ENCODE measurements at regions not wholly inside any gene's neighbourhood (a gene's known extent, or its start where the extent isn't known, plus 50 kb on each side); places are given as distances from the start of the nearest gene placed in this dataset.

GRCh38 chr9:79977510-79978197 is 405.9 kb downstream of the TLE4 start:
- Histone ChIP-seq H3K4me2 (ENCODE audit: low read depth, low read length, poor library complexity, severe bottlenecking) (no peak overlapping the region), H2AFZ (ENCODE audit: low read length) (no peak overlapping the region), H3K27me3 (ENCODE audit: insufficient read depth, low read length, poor library complexity, severe bottlenecking) (no peaks in the 10 kb centered on the region), H3K4me1 (ENCODE audit: insufficient read depth, low read length, poor library complexity, severe bottlenecking) (no peaks in the 10 kb centered on the region), H3K9me3 (ENCODE audit: insufficient read depth, low read depth, low read length) (0 out of 2 replicates have a peak, but pooled peaks cover 3% of the 10 kb centered on the region), H3K79me2 (ENCODE audit: insufficient read depth, low read length) (no peaks in the 10 kb centered on the region), H4K20me1 (ENCODE audit: insufficient read depth, low read length, poor library complexity, severe bottlenecking) (no peaks in the 10 kb centered on the region), H3K36me3 (ENCODE audit: insufficient read depth, low read length) (no peaks in the 10 kb centered on the region), H3F3A (ENCODE audit: low read depth) (no peaks in the 10 kb centered on the region), H3K9ac (ENCODE audit: low read depth, low read length, poor library complexity, severe bottlenecking) (no peak overlapping the region), H3K4me3 (ENCODE audit: low read length, poor library complexity, severe bottlenecking) (no peak overlapping the region), H3K9me2 (replicated peaks; ENCODE audit: low read depth, low read length) (no peaks in the 10 kb centered on the region)
- TF ChIP-seq, protein P1, sequence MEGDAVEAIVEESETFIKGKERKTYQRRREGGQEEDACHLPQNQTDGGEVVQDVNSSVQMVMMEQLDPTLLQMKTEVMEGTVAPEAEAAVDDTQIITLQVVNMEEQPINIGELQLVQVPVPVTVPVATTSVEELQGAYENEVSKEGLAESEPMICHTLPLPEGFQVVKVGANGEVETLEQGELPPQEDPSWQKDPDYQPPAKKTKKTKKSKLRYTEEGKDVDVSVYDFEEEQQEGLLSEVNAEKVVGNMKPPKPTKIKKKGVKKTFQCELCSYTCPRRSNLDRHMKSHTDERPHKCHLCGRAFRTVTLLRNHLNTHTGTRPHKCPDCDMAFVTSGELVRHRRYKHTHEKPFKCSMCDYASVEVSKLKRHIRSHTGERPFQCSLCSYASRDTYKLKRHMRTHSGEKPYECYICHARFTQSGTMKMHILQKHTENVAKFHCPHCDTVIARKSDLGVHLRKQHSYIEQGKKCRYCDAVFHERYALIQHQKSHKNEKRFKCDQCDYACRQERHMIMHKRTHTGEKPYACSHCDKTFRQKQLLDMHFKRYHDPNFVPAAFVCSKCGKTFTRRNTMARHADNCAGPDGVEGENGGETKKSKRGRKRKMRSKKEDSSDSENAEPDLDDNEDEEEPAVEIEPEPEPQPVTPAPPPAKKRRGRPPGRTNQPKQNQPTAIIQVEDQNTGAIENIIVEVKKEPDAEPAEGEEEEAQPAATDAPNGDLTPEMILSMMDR (conservative IDR thresholded peaks at IDR 0.05; ENCODE audit: low read length) = no peak
- no peak for TF ChIP-seq EZH2phosphoT487 (IDR thresholded peaks at IDR 0.05; ENCODE audit: borderline replicate concordance)

DNA sequence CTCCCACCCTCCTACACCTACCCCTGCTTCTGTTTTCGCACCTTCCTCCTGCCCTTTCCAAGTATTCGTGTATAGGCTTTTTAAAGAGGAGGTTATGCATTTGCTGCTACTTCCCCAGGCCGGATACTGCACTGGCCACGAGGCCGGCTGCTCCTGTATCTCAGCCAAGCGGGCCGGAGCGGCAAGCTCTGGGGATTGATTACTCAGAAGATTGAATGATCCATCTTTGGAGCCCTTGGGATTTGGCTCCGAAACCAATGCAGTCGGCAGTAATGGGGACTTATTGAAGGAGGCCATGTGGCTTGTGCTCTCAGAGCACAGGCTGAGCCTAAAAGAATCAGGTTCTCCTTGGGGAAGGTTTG is 405.3 kb downstream of the TLE4 start:
- no peaks in the 10 kb centered on the region for H3F3A ChIP-seq (ENCODE audit: low read depth)
- no peaks in the 10 kb centered on the region for H3K27me3 ChIP-seq (ENCODE audit: insufficient read depth, low read length, poor library complexity, severe bottlenecking)
- H3K4me1 ChIP-seq (ENCODE audit: insufficient read depth, low read length, poor library complexity, severe bottlenecking) = no peaks in the 10 kb centered on the region
- H3K9me3 ChIP-seq (ENCODE audit: insufficient read depth, low read depth, low read length) = no peaks in the 10 kb centered on the region
- no peak for TF ChIP-seq EZH2phosphoT487 (IDR thresholded peaks at IDR 0.05; ENCODE audit: borderline replicate concordance)
- TF ChIP-seq, protein P1 (conservative IDR thresholded peaks at IDR 0.05; ENCODE audit: low read length) = no peak
- H3K9ac ChIP-seq (ENCODE audit: low read depth, low read length, poor library complexity, severe bottlenecking) = no peak overlapping the region
- H3K4me2 ChIP-seq (ENCODE audit: low read depth, low read length, poor library complexity, severe bottlenecking) = no peak overlapping the region
- no peaks in the 10 kb centered on the region for H3K9me2 ChIP-seq (replicated peaks; ENCODE audit: low read depth, low read length)
- H3K79me2 ChIP-seq (ENCODE audit: insufficient read depth, low read length) = no peaks in the 10 kb centered on the region
- H3K4me3 ChIP-seq (ENCODE audit: low read length, poor library complexity, severe bottlenecking) = no peak overlapping the region
- H2AFZ ChIP-seq (ENCODE audit: low read length) = no peak overlapping the region
- no peaks in the 10 kb centered on the region for H4K20me1 ChIP-seq (ENCODE audit: insufficient read depth, low read length, poor library complexity, severe bottlenecking)
- no peaks in the 10 kb centered on the region for H3K36me3 ChIP-seq (ENCODE audit: insufficient read depth, low read length)

- Histone ChIP-seq H3K27me3 (ENCODE audit: insufficient read depth, low read length, poor library complexity, severe bottlenecking) (no peaks in the 10 kb centered on the region), H3F3A (ENCODE audit: low read depth) (no peaks in the 10 kb centered on the region), H3K4me3 (ENCODE audit: low read length, poor library complexity, severe bottlenecking) (no peak overlapping the region), H3K9me3 (ENCODE audit: insufficient read depth, low read depth, low read length) (no peaks in the 10 kb centered on the region), H2AFZ (ENCODE audit: low read length) (no peak overlapping the region), H4K20me1 (ENCODE audit: insufficient read depth, low read length, poor library complexity, severe bottlenecking) (no peaks in the 10 kb centered on the region), H3K9ac (ENCODE audit: low read depth, low read length, poor library complexity, severe bottlenecking) (no peak overlapping the region), H3K79me2 (ENCODE audit: insufficient read depth, low read length) (no peaks in the 10 kb centered on the region), H3K36me3 (ENCODE audit: insufficient read depth, low read length) (no peaks in the 10 kb centered on the region), H3K4me2 (ENCODE audit: low read depth, low read length, poor library complexity, severe bottlenecking) (no peak overlapping the region), H3K9me2 (replicated peaks; ENCODE audit: low read depth, low read length) (no peaks in the 10 kb centered on the region), H3K4me1 (ENCODE audit: insufficient read depth, low read length, poor library complexity, severe bottlenecking) (no peaks in the 10 kb centered on the region)
- TF ChIP-seq, protein P1 (conservative IDR thresholded peaks at IDR 0.05; ENCODE audit: low read length) = no peak
- no peak for TF ChIP-seq EZH2phosphoT487 (IDR thresholded peaks at IDR 0.05; ENCODE audit: borderline replicate concordance)
These were observed 404.7 kb downstream of the TLE4 start for GRCh38 chr9:79976257-79977073.

Measured in Loucy (cell line).